Neutrophil (primary cell): ENCODE measurements at regions not wholly inside any gene's neighbourhood (a gene's known extent, or its start where the extent isn't known, plus 50 kb on each side); places are given as distances from the start of the nearest gene placed in this dataset.

Experiments used
- H3K27ac ChIP-seq: fragments of 200-600 bp; sonication (generic); 2 replicates; pipeline ENCODE4 v1.5.1; 2016; ENCODE audit warnings: mild to moderate bottlenecking, moderate library complexity
- H3K27me3 ChIP-seq: fragments of 200-600 bp; sonication (generic); 2 replicates; pipeline ENCODE4 v1.6.0; 2016; ENCODE audit warnings: mild to moderate bottlenecking
- H3K36me3 ChIP-seq: fragments of 200-600 bp; sonication (generic); 2 replicates; pipeline ENCODE4 v1.5.1; 2017
- H3K4me1 ChIP-seq, 2 experiments: fragments of 200-600 bp in 1 of 2; sonication (generic) in 1 of 2; 1 replicate in 1 of 2; 2 replicates in 1 of 2; pipeline versions ENCODE4 v1.5.1 to v1.6.1; 2013 to 2016; ENCODE audit warnings: low read depth in 1 of 2, low read length in 1 of 2, mild to moderate bottlenecking in 1 of 2, moderate library complexity in 1 of 2; ENCODE audit not compliant: control insufficient read depth in 1 of 2, insufficient read depth in 1 of 2
- H3K4me3 ChIP-seq, 2 experiments: fragments of 200-600 bp in 1 of 2; sonication (generic) in 1 of 2; 1 replicate in 1 of 2; 2 replicates in 1 of 2; pipeline ENCODE4 v1.5.1; 2013 to 2016; ENCODE audit warnings: low read depth in 1 of 2, low read length in 1 of 2, mild to moderate bottlenecking in 1 of 2, moderate library complexity in 1 of 2
- H3K9me3 ChIP-seq: fragments of 200-600 bp; sonication (generic); 2 replicates; pipeline ENCODE4 v1.5.1; 2016
- CTCF ChIP-seq: fragments of 200-600 bp; sonication (generic); IDR thresholded peaks from 2 replicates; pipeline ENCODE4 v1.5.1; 2016; ENCODE audit warnings: antibody characterized with exemption

GRCh38 chrX:10938365-10938923 lies 172.7 kb upstream of the HCCS start:
- H3K36me3 ChIP-seq: no peaks in the 10 kb centered on the region
- H3K4me1 ChIP-seq: no peaks in the 10 kb centered on the region
- no peak overlapping the region for H3K27ac ChIP-seq
- no peak for TF ChIP-seq CTCF
- H3K4me3 ChIP-seq: no peak overlapping the region
- H3K9me3 ChIP-seq: no peaks in the 10 kb centered on the region
- no peaks in the 10 kb centered on the region for H3K27me3 ChIP-seq

GRCh38 chrX:10939424-10939823 lies 171.7 kb upstream of the HCCS start:
- no peaks in the 10 kb centered on the region for H3K4me1 ChIP-seq
- no peaks in the 10 kb centered on the region for H3K9me3 ChIP-seq
- no peaks in the 10 kb centered on the region for H3K27me3 ChIP-seq
- H3K36me3 ChIP-seq: no peaks in the 10 kb centered on the region
- no peak overlapping the region for H3K27ac ChIP-seq
- H3K4me3 ChIP-seq: no peak overlapping the region
- TF ChIP-seq CTCF: no peak

GRCh38 chrX:10944136-10944885 lies 166.8 kb upstream of the HCCS start:
- Histone ChIP-seq H3K36me3 (no peaks in the 10 kb centered on the region), H3K27ac (no peak overlapping the region), H3K4me1 (no peaks in the 10 kb centered on the region), H3K9me3 (no peaks in the 10 kb centered on the region), H3K4me3 (no peak overlapping the region), H3K27me3 (no peaks in the 10 kb centered on the region)
- TF ChIP-seq CTCF: no peak

GRCh38 chrX:10945498-10945897 lies 165.6 kb upstream of the HCCS start:
- H3K4me3 ChIP-seq: no peak overlapping the region
- no peaks in the 10 kb centered on the region for H3K27me3 ChIP-seq
- H3K9me3 ChIP-seq: no peaks in the 10 kb centered on the region
- TF ChIP-seq CTCF: no peak
- H3K27ac ChIP-seq: no peak overlapping the region
- no peaks in the 10 kb centered on the region for H3K36me3 ChIP-seq
- no peaks in the 10 kb centered on the region for H3K4me1 ChIP-seq

- no peak for TF ChIP-seq CTCF
- Histone ChIP-seq H3K4me1 (no peaks in the 10 kb centered on the region), H3K36me3 (no peaks in the 10 kb centered on the region), H3K27ac (no peak overlapping the region), H3K27me3 (no peaks in the 10 kb centered on the region), H3K9me3 (no peaks in the 10 kb centered on the region), H3K4me3 (no peak overlapping the region)
These were observed 161.6 kb upstream of the HCCS start for GRCh38 chrX:10949541-10949940.
